Hepatocyte (in vitro differentiated cells): ENCODE measurements at regions not wholly inside any gene's neighbourhood (a gene's known extent, or its start where the extent isn't known, plus 50 kb on each side); places are given as distances from the start of the nearest gene placed in this dataset.
A peak's percentile ranks its signal among the peaks of the same experiment; 100 is the strongest.
"Not testable (repeated sequence)": the region's sequence is repeated elsewhere in the genome, so short reads cannot be mapped to it uniquely, and the experiment has no call there.

ENCODE experiments used
- DNase-seq: peaks from one replicate; pipeline ENCODE4 v3.0.0-alpha.2; 2016; ENCODE audit warnings: low spot score
- H2AFZ ChIP-seq: fragments of 200-600 bp; sonication (generic); 2 replicates; pipeline ENCODE4 v1.6.0; 2016; ENCODE audit warnings: antibody characterized with exemption, mild to moderate bottlenecking
- H3K27ac ChIP-seq: fragments of 200-600 bp; sonication (generic); 2 replicates; pipeline ENCODE4 v1.5.1; 2016; ENCODE audit warnings: mild to moderate bottlenecking
- H3K27me3 ChIP-seq: fragments of 200-600 bp; sonication (generic); 2 replicates; pipeline ENCODE4 v1.6.1; 2016
- H3K36me3 ChIP-seq: fragments of 200-600 bp; sonication (generic); replicated peaks from 2 replicates; pipeline ENCODE4 v1.5.1; 2016; ENCODE audit warnings: low read depth; ENCODE audit not compliant: insufficient read depth
- H3K4me1 ChIP-seq: fragments of 200-600 bp; sonication (generic); 2 replicates; pipeline ENCODE4 v1.5.1; 2016; ENCODE audit warnings: mild to moderate bottlenecking, moderate library complexity; ENCODE audit not compliant: insufficient read depth
- H3K4me2 ChIP-seq: fragments of 200-600 bp; sonication (generic); 2 replicates; pipeline ENCODE4 v1.6.0; 2016
- H3K4me3 ChIP-seq: fragments of 200-600 bp; sonication (generic); 2 replicates; pipeline ENCODE4 v1.5.1; 2016; ENCODE audit warnings: mild to moderate bottlenecking
- H3K79me2 ChIP-seq: fragments of 200-600 bp; sonication (generic); 2 replicates; pipeline ENCODE4 v1.6.0; 2017; ENCODE audit warnings: mild to moderate bottlenecking
- H3K9me2 ChIP-seq: fragments of 200-600 bp; sonication (generic); replicated peaks from 2 replicates; pipeline ENCODE4 v1.6.0; 2017; ENCODE audit warnings: mild to moderate bottlenecking; ENCODE audit not compliant: insufficient read depth
- H3K9me3 ChIP-seq: fragments of 200-600 bp; sonication (generic); 2 replicates; pipeline ENCODE4 v1.5.1; 2016; ENCODE audit warnings: low read depth, mild to moderate bottlenecking
- H4K20me1 ChIP-seq: fragments of 200-600 bp; sonication (generic); 2 replicates; pipeline ENCODE4 v1.6.0; 2016; ENCODE audit warnings: mild to moderate bottlenecking; ENCODE audit not compliant: insufficient read depth, poor library complexity, severe bottlenecking
- CTCF ChIP-seq: fragments of 200-600 bp; sonication (generic); IDR thresholded peaks from 2 replicates; pipeline ENCODE4 v1.5.1; 2016; ENCODE audit warnings: antibody characterized with exemption, mild to moderate bottlenecking; ENCODE audit not compliant: poor library complexity
- EZH2 ChIP-seq: fragments of 200-600 bp; sonication (generic); IDR thresholded peaks from 2 replicates; pipeline ENCODE4 v1.6.1; 2016; ENCODE audit warnings: antibody characterized with exemption, mild to moderate bottlenecking, borderline replicate concordance
- EZH2phosphoT487 ChIP-seq: fragments of 200-600 bp; sonication (generic); IDR thresholded peaks from one replicate; pipeline ENCODE4 v1.6.1; 2018; ENCODE audit warnings: antibody characterized with exemption, mild to moderate bottlenecking, low read depth, moderate library complexity; ENCODE audit not compliant: unreplicated experiment, severe bottlenecking
- WGBS: methylation state at CpG from one replicate; pipeline ENCODE4 v1.1.6; 2016; ENCODE audit warnings: low lambda C conversion rate; ENCODE audit errors: missing lambda C conversion rate; 5-methylcytosine and 5-hydroxymethylcytosine counted together

GRCh38 chr5:51802551-51803184 lies 419.4 kb downstream of the ISL1 start:
- H3K9me2 ChIP-seq = no peaks in the 10 kb centered on the region
- no peak overlapping the region for H3K27ac ChIP-seq
- no peak overlapping the region for H2AFZ ChIP-seq
- WGBS = 77% methylated on average over 3 of the region's 3 CpGs
- H3K4me1 ChIP-seq = no peaks in the 10 kb centered on the region
- no peaks in the 10 kb centered on the region for H3K9me3 ChIP-seq
- H3K79me2 ChIP-seq = no peaks in the 10 kb centered on the region
- H3K4me3 ChIP-seq = no peak overlapping the region
- TF ChIP-seq CTCF = no peak
- no peak for TF ChIP-seq EZH2
- no peak for TF ChIP-seq EZH2phosphoT487
- H3K36me3 ChIP-seq = no peaks in the 10 kb centered on the region
- DNase-seq = no peak
- H4K20me1 ChIP-seq = no peaks in the 10 kb centered on the region
- no peaks in the 10 kb centered on the region for H3K27me3 ChIP-seq
- no peak overlapping the region for H3K4me2 ChIP-seq

- TF ChIP-seq EZH2phosphoT487 = no peak
- TF ChIP-seq EZH2 = no peak
- 53% methylated on average over 2 of the region's 2 CpGs for WGBS
- no peak overlapping the region for H3K4me3 ChIP-seq
- no peaks in the 10 kb centered on the region for H4K20me1 ChIP-seq
- H3K9me2 ChIP-seq = no peaks in the 10 kb centered on the region
- no peak overlapping the region for H2AFZ ChIP-seq
- no peaks in the 10 kb centered on the region for H3K9me3 ChIP-seq
- no peaks in the 10 kb centered on the region for H3K79me2 ChIP-seq
- H3K4me2 ChIP-seq = no peak overlapping the region
- DNase-seq = no peak
- no peaks in the 10 kb centered on the region for H3K36me3 ChIP-seq
- H3K27me3 ChIP-seq = no peaks in the 10 kb centered on the region
- H3K4me1 ChIP-seq = no peaks in the 10 kb centered on the region
- no peak overlapping the region for H3K27ac ChIP-seq
These were observed 423.4 kb downstream of the ISL1 start for GRCh38 chr5:51806677-51807076.

GRCh38 chr5:51810592-51810991 lies 427.3 kb downstream of the ISL1 start:
- TF ChIP-seq CTCF (no peak), EZH2 (no peak), EZH2phosphoT487 (no peak)
- no peaks in the 10 kb centered on the region for H3K27me3 ChIP-seq
- no peaks in the 10 kb centered on the region for H4K20me1 ChIP-seq
- no peaks in the 10 kb centered on the region for H3K9me3 ChIP-seq
- no peak overlapping the region for H3K4me3 ChIP-seq
- H2AFZ ChIP-seq = no peak overlapping the region
- H3K4me2 ChIP-seq = no peak overlapping the region
- no peak for DNase-seq
- H3K4me1 ChIP-seq = no peaks in the 10 kb centered on the region
- H3K36me3 ChIP-seq = no peaks in the 10 kb centered on the region
- no peaks in the 10 kb centered on the region for H3K9me2 ChIP-seq
- no peak overlapping the region for H3K27ac ChIP-seq
- 47% methylated on average over 3 of the region's 3 CpGs for WGBS
- no peaks in the 10 kb centered on the region for H3K79me2 ChIP-seq

- 52% methylated on average over 4 of the region's 4 CpGs for WGBS
- H4K20me1 ChIP-seq = no peaks in the 10 kb centered on the region
These were observed 428.7 kb downstream of the ISL1 start for GRCh38 chr5:51811883-51812471.

GRCh38 chr5:51814817-51815216 lies 431.6 kb downstream of the ISL1 start:
- H3K4me1 ChIP-seq, H3K27me3 ChIP-seq, DNase-seq, H3K4me2 ChIP-seq, H3K9me2 ChIP-seq, H2AFZ ChIP-seq, H3K79me2 ChIP-seq, H3K4me3 ChIP-seq, H4K20me1 ChIP-seq, H3K36me3 ChIP-seq, H3K27ac ChIP-seq, H3K9me3 ChIP-seq: not testable (repeated sequence)
- 97% methylated on average over 3 of the region's 3 CpGs for whole genome bisulfite sequencing

More at GRCh38 chr5:51811883-51812471, 428.7 kb downstream of the ISL1 start:
- Histone ChIP-seq H3K27ac (no peak overlapping the region), H3K4me1 (no peaks in the 10 kb centered on the region), H3K36me3 (no peaks in the 10 kb centered on the region), H2AFZ (no peak overlapping the region), H3K4me2 (no peak overlapping the region), H3K9me2 (no peaks in the 10 kb centered on the region), H3K27me3 (no peaks in the 10 kb centered on the region), H3K4me3 (no peak overlapping the region), H3K9me3 (no peaks in the 10 kb centered on the region), H3K79me2 (no peaks in the 10 kb centered on the region)
- DNase-seq = peak; percentile 8
- TF ChIP-seq EZH2 (no peak), EZH2phosphoT487 (no peak), CTCF (no peak)
